NCI-H345 treated with DMSO at 0.1 percent for 48 hours (cell line): ENCODE measurements at regions not wholly inside any gene's neighbourhood (a gene's known extent, or its start where the extent isn't known, plus 50 kb on each side); places are given as distances from the start of the nearest gene placed in this dataset.

Experiments
- DNase-seq: peaks from one replicate; lab custom pipeline; 2025; ENCODE audit not compliant: unreplicated experiment; lab: John Stamatoyannopoulos, UW

DNA sequence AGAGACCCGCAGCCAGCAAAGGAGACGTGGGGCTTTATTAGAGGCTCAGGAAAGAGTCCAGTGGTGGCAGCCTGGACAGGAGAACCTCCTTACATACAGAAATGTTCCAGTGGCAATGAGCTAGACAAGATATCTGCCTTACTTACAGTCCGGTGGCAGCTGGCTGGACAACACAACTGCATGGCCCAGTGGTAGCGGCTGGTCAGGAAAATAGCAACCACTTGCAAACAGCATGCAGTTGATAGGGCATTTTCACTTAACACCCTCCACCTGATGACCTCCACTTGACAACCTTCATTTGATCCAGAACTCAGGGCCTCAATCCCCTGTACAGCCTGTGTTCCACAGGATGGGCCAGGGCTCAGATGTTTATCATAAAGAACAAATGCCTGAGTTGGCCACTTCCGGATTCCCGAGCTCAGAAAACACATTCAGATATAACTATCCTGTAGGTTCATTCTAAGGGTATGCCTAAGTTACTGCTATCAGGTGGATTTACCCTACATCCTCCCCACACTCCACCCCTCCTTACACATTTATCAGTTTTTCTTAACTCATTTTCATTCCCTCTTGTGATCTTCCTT lies 63.3 kb upstream of the ITPRID2 start:
- no peak for DNase-seq

DNA sequence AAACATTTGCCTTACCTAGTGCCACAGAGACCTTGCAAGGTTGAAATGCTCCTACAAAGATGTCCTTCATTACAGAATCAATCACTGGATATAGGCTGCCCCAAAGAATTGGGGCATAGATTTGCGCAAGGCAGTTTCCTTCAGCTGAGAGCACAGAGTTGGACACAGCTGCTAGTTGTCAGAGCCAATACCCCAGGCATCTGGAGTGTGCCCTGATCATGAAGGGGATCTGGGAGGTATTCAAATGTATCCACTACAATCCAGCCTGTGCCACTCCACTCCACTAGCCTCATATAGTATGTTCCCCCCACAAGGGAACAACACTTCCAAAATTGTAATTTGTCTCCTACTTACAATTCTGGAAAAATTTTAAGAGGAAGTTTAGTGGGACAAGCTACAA lies 62.3 kb upstream of the ITPRID2 start:
- DNase-seq: no peak

- DNase-seq: no peak
These were observed 59.5 kb upstream of the ITPRID2 start for GRCh38 chr2:181832015-181832414.

GRCh38 chr2:181836583-181836982 lies 54.9 kb upstream of the ITPRID2 start:
- DNase-seq: no peak

DNA sequence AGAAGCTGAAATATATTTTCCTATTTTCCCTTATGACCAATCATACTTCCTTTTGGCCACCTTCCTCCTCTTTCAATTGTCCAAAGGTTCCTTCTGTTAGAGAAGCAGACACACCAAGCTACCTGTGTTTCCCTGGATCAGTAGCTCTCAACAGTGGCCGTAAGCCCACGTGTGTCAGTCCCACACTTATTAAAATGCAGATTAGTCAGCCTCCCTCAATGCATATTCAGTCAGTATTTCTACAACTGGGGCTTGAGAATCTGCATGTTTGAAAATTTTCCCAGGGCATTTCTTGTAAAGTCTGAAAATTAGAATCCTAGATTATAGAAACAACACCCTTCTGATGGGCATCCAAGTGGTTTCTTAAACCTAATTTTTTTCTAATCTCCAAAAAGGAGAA lies 54.0 kb upstream of the ITPRID2 start:
- DNase-seq: no peak

DNA sequence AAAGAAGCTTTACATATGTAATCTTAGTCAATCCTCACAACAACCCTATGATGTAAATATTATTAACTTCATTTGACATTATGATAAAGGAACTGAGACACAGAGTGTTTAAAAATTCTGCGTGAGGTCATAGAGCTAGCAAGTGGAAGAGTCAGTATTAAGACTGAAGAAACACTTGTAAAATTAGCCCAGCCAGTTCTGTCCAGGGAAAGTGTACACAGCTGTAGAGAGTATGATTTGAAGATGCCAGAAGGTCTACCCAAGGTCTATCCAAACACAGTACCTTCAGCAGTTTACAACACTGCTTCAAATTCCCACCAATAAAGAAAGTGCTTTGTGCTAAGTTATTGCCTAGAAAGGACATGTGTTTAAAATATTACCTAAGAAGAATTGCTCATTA lies 51.7 kb upstream of the ITPRID2 start:
- DNase-seq: no peak

GRCh38 chr2:181841079-181841478 lies 50.5 kb upstream of the ITPRID2 start:
- DNase-seq: no peak
